Body of pancreas (tissue), 4 donors: ENCODE measurements at regions not wholly inside any gene's neighbourhood (a gene's known extent, or its start where the extent isn't known, plus 50 kb on each side); places are given as distances from the start of the nearest gene placed in this dataset.
"Not testable (repeated sequence)": the region's sequence is repeated elsewhere in the genome, so short reads cannot be mapped to it uniquely, and the experiment has no call there.

Experiments used
- ATAC-seq: fragments of 150-250 bp; one replicate; pipeline ENCODE4 v1.9.1; 2016
- DNase-seq, 4 donors: peaks; one replicate each; pipeline ENCODE4 v3.0.0-alpha.2; 2019
- H3K27ac ChIP-seq, 4 donors: fragments of 200-600 bp; sonication (generic); 1 replicate in 3 of 4; 2 replicates in 1 of 4; pipeline versions ENCODE4 v1.5.1 to v1.6.1; 2016 to 2019; ENCODE audit warnings: mild to moderate bottlenecking in 1 of 4, mixed read lengths in 1 of 4, moderate library complexity in 1 of 4
- H3K27me3 ChIP-seq, 2 donors: fragments of 200-600 bp; sonication (generic); one replicate each; pipeline ENCODE4 v1.6.0; 2016; ENCODE audit warnings: mild to moderate bottlenecking in 1 of 2
- H3K36me3 ChIP-seq, 2 donors: fragments of 200-600 bp; sonication (generic); replicated peaks in 1 of 2; 2 replicates each; pipeline ENCODE4 v1.5.1; 2016; ENCODE audit warnings: low read depth in 2 of 2; ENCODE audit not compliant: insufficient read depth in 1 of 2
- H3K4me1 ChIP-seq: fragments of 200-600 bp; sonication (generic); one replicate; pipeline ENCODE4 v1.6.0; 2016
- H3K4me3 ChIP-seq, 2 donors: fragments of 200-600 bp; sonication (generic); 1 replicate in 1 of 2; 2 replicates in 1 of 2; pipeline ENCODE4 v1.5.1; 2016 to 2019
- H3K9me3 ChIP-seq, 3 donors: fragments of 200-600 bp; sonication (generic); 1 replicate in 2 of 3; 2 replicates in 1 of 3; pipeline ENCODE4 v1.5.1; 2016
- WGBS, 2 donors: methylation state at CpG; one replicate each; pipeline ENCODE4 v1.1.5; 2017; 5-methylcytosine and 5-hydroxymethylcytosine counted together
- intact Hi-C: fragments of 100-400 bp; cut with DNase I; formaldehyde crosslinking; loops from one replicate; pipeline ENCODE4 v1.15.1; 2023

- H3K4me3 ChIP-seq, H3K36me3 ChIP-seq, ATAC-seq, H3K4me1 ChIP-seq, H3K9me3 ChIP-seq, H3K27ac ChIP-seq, H3K27me3 ChIP-seq, intact Hi-C loops: not testable (repeated sequence)
- peak in 1 of 4 donors; percentile 7 for DNase-seq
- WGBS, 2 donors: 90 to 94% methylated on average over 8 of the region's 10 CpGs
These were observed 179.2 kb upstream of the PLGLB2 start for GRCh38 chr2:87568554-87569278.

GRCh38 chr2:87569689-87570397, 178.0 kb upstream of the PLGLB2 start:
- H3K27me3 ChIP-seq, H3K4me1 ChIP-seq, ATAC-seq, H3K27ac ChIP-seq, H3K9me3 ChIP-seq, H3K4me3 ChIP-seq, intact Hi-C loops, DNase-seq, H3K36me3 ChIP-seq: not testable (repeated sequence)
- 63 to 76% methylated on average over 7 to 8 of the region's 11 CpGs for WGBS, 2 donors

- H3K36me3 ChIP-seq, DNase-seq, ATAC-seq, H3K27ac ChIP-seq, H3K4me1 ChIP-seq, H3K9me3 ChIP-seq, intact Hi-C loops, H3K4me3 ChIP-seq, H3K27me3 ChIP-seq: not testable (repeated sequence)
- 90% methylated on average over 2 of the region's 8 CpGs; no CpG with 5 or more reads in 1 of the 2 donors for WGBS, 2 donors
These were observed 175.9 kb upstream of the PLGLB2 start for GRCh38 chr2:87571889-87572465.

GRCh38 chr2:87572906-87573305, 175.0 kb upstream of the PLGLB2 start:
- H3K36me3 ChIP-seq, H3K4me1 ChIP-seq, H3K27me3 ChIP-seq, intact Hi-C loops, H3K4me3 ChIP-seq, DNase-seq, H3K9me3 ChIP-seq, H3K27ac ChIP-seq: not testable (repeated sequence)
- WGBS, 2 donors: 88% methylated on average over 5 of the region's 12 CpGs; no CpG with 5 or more reads in 1 of the 2 donors
- peak; percentile 10 for ATAC-seq

- H3K36me3 ChIP-seq, H3K4me1 ChIP-seq, H3K27ac ChIP-seq, intact Hi-C loops, H3K4me3 ChIP-seq, H3K27me3 ChIP-seq, H3K9me3 ChIP-seq: not testable (repeated sequence)
- no CpG with 5 or more reads among the region's 14 CpGs for WGBS, 2 donors
- peak; percentile 68 for ATAC-seq
- DNase-seq: peak in 2 of 4 donors; percentile 13 to 27
These were observed 174.3 kb upstream of the PLGLB2 start for GRCh38 chr2:87573386-87574192.

GRCh38 chr2:87574193-87575119, 173.4 kb upstream of the PLGLB2 start:
- H3K4me1 ChIP-seq, H3K4me3 ChIP-seq, H3K27ac ChIP-seq, DNase-seq, intact Hi-C loops, H3K9me3 ChIP-seq, ATAC-seq, H3K27me3 ChIP-seq, H3K36me3 ChIP-seq: not testable (repeated sequence)
- 75 to 80% methylated on average over 1 to 2 of the region's 10 CpGs for WGBS, 2 donors

GRCh38 chr2:87575138-87575537, 172.7 kb upstream of the PLGLB2 start:
- H3K4me1 ChIP-seq, intact Hi-C loops, ATAC-seq, H3K4me3 ChIP-seq, DNase-seq, H3K27ac ChIP-seq, H3K9me3 ChIP-seq, H3K36me3 ChIP-seq, H3K27me3 ChIP-seq: not testable (repeated sequence)
- WGBS, 2 donors: 50 to 64% methylated on average over 2 to 5 of the region's 5 CpGs

- DNase-seq, H3K4me1 ChIP-seq, H3K27ac ChIP-seq, H3K4me3 ChIP-seq, H3K36me3 ChIP-seq, H3K27me3 ChIP-seq, intact Hi-C loops, H3K9me3 ChIP-seq, ATAC-seq: not testable (repeated sequence)
- no CpG with 5 or more reads among the region's 2 CpGs for WGBS, 2 donors
These were observed 170.5 kb upstream of the PLGLB2 start for GRCh38 chr2:87577358-87577757.

GRCh38 chr2:87582152-87582551, 165.7 kb upstream of the PLGLB2 start:
- intact Hi-C loops: not testable (repeated sequence)

GRCh38 chr2:87582579-87582978, 165.3 kb upstream of the PLGLB2 start:
- H3K27me3 ChIP-seq, intact Hi-C loops, H3K27ac ChIP-seq, H3K9me3 ChIP-seq, H3K4me3 ChIP-seq, H3K36me3 ChIP-seq, H3K4me1 ChIP-seq, DNase-seq: not testable (repeated sequence)
- ATAC-seq: peak; percentile 45

More at GRCh38 chr2:87582152-87582551, 165.7 kb upstream of the PLGLB2 start:
- H3K27ac ChIP-seq, ATAC-seq, H3K4me3 ChIP-seq, H3K9me3 ChIP-seq, DNase-seq, H3K4me1 ChIP-seq, H3K27me3 ChIP-seq, H3K36me3 ChIP-seq: not testable (repeated sequence)
- no CpG with 5 or more reads among the region's 4 CpGs for WGBS, 2 donors
